Amniotic epithelial cell (primary cell): ENCODE measurements at regions not wholly inside any gene's neighbourhood (a gene's known extent, or its start where the extent isn't known, plus 50 kb on each side); places are given as distances from the start of the nearest gene placed in this dataset.
"Not testable (repeated sequence)": the region's sequence is repeated elsewhere in the genome, so short reads cannot be mapped to it uniquely, and the experiment has no call there.

Experiments
- DNase-seq: peaks from one replicate; pipeline ENCODE4 v3.0.0-alpha.2; 2010; ENCODE audit warnings: low read depth

GRCh38 chr3:106317141-106318055 lies 448.6 kb upstream of the CBLB start:
- no peak for DNase-seq

DNA sequence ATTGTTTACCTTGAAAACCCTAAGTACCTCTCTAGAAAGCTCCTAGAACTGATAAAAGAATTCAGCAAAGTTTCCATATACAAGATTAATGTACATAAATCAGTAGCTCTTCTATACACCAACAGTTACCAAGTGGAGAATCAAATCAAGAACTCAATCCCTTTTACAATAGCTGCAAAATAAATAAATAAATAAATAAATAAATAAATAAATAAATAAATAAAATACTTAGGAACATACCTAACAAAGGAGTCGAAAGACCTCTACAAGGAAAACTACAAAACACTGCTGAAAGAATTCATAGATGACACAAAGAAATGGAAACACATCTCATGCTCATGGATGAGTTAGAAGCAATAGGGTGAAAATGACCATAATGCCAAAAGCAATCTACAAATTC lies 452.6 kb upstream of the CBLB start:
- DNase-seq = not testable (repeated sequence)

GRCh38 chr3:106323586-106323985 lies 454.8 kb upstream of the CBLB start:
- DNase-seq = peak; percentile 62

- DNase-seq = no peak
Observed at GRCh38 chr3:106326941-106327695, 458.3 kb upstream of the CBLB start.

DNA sequence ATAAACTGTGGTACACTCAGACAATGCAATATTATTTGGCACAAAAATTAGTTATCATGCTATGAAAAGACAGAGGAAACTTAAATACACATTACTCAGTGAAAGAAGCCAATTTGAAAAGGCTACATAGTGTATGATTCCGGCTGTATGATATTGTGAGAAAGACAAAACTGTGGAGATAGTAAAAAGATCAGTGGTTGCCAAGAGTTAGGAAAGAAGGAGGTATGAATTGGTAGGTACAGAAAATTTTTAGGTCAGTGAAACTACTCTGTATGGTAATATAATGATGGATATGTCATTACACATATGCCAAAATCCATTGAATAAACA lies 458.8 kb upstream of the CBLB start:
- DNase-seq = no peak

DNA sequence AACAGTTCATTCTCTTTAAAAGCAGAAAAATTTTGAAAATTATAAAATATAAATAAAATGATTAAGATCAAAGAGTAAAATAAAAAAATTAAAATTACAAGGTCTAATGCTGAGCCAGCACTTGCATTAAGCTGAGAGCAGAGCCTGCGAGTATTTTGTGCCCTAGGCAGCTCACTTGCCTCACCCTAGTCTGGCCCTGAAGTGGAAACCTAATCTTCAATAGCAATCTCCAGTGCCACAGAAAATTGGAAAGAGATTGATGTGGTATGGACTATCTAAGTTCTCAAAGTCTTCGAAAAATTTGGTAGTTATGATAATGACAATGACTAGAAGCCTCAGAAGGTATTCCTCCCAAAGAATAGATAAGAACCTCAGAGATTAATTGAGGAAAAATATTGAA lies 459.4 kb upstream of the CBLB start:
- DNase-seq = no peak

DNA sequence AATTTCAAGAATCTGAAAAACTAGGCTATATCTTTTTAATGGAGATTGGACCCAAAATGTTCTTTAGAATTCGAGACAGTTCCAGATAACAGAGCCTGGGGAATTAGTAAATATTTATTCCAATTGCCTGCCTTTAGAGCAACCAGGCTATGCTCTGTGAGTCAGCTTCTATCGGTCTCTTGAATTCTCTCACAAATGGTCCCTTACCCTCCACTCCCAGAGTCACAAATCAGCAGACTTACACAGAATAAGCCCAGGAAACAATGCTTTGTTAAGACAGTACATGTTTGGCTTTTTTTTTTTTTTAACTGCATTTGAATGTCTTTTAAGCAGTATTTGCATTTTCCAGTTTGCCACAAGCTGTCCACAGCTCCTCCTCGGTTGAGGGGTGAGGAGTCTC lies 460.7 kb upstream of the CBLB start:
- DNase-seq = no peak

- no peak for DNase-seq
Observed at GRCh38 chr3:106331636-106332035, 462.8 kb upstream of the CBLB start.

DNA sequence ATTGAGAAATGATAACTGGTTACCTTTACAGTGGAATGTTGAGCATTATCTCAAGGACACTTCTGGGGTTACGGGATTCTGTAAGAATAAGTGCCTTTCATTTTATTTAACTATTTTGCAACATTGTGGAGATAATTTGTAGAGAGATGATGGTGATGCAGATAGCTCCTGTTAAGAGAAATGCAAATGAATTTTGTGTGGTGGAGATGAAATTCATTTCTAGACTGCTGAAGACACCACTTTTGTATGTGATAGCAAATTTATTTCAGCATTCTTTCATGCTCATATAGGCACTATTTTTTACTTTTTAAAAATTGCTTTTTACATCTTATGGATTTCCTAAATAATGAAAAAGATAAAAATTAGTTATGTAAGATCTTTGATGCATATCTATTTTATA lies 463.3 kb upstream of the CBLB start:
- DNase-seq = no peak

GRCh38 chr3:106332884-106333283 lies 464.1 kb upstream of the CBLB start:
- DNase-seq = no peak

DNA sequence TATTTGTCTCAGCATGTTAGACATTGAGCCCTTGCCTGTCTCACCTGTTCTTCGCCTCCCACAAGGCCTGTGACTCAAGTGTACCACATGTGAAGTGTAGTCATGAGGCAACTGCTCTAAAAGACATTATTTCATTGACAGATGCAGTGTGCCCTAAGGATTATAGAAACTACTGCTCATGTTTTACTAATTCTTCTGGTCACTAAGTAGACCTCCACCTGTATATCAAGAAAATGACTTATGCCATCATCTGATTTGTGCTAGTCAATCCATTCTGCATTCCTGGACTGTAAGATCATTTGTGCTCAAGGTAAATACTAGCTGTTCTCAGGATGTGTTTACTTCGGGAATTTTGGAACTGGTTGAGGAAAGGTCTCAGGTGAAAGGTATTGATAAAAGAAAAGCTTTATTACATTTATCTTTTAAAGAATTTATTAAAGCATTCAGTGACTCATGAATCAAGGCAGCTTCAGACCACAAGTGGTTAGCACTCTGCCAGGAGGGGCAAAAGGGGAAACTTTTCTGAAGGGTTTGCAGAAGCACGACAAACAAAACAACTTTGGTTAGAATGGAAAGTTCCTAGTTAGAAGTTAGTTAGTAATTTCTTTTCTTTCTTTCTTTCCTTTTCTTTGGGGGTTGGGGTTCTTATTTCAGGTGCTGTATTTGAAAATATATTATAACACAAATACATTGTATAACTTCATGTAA lies 465.3 kb upstream of the CBLB start:
- DNase-seq = peak; percentile 74

DNA sequence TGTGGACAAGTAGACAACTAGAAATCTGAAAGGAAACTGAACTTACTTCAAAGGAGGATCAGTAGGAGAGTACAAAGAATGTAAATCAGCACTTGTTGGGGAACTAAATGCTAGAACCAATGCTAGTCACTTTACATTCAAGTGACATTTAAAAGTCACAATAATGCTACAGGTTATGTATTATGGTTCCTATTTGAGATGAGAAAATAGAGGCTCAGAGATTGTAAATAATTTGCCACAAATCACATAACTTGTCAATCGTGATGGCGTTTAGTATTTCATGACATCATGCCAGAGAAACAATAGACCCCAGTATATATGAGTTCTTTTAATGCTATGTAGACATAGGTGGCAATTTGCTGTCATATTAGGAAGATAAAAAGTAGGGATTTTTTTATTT lies 467.8 kb upstream of the CBLB start:
- no peak for DNase-seq

GRCh38 chr3:106337116-106337515 lies 468.3 kb upstream of the CBLB start:
- DNase-seq = no peak

DNA sequence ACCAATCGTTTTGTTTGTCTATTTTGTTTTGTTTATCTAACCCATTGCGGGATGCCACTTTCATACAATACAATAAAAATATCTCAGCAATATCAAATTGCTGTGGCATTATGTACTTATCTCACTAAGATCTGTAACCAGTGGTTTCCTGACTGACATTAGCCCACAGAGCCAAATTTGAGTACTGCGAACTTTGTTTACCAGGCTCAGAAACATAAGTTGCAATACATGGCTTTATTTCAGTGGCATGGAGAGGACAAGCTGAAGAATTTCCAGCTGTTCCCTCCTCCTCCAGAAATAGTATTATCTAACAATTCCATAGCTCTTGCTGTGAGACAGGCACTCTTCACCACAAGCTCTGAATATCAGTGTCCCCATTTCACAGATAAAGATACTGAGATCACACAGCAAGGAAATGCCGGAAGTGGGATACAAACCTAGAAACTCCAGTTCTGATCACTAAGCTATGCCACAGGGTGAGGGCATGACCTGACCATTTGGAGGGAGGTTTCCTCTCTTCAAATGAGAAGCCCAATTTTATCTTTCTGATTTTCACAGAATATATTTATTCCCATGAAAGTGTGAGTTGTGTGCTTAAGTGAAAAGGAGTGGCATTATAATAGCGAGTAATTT lies 469.9 kb upstream of the CBLB start:
- no peak for DNase-seq

- DNase-seq = no peak
Observed at GRCh38 chr3:106339551-106339950, 470.7 kb upstream of the CBLB start.

DNA sequence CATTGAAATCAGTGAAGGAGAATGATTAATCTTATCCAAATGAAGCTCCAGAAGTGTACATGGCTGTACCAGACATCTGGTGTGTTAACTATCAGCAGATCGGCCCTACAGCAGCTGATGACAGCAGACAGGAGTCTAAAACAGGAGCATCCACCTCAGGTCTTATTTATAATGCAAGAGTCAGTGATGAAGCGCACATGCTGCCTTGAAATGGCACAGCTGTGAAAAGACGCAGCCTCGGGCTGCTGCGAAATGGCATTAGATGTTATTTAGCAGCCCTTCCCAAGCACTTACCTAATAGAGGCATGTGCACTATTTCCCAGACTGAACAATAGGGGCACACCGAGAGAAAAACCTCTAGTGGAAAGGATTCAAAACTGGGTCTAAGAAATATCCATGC lies 472.3 kb upstream of the CBLB start:
- DNase-seq = peak; percentile 37

GRCh38 chr3:106341586-106342162 lies 472.9 kb upstream of the CBLB start:
- DNase-seq = no peak

GRCh38 chr3:106342386-106342785 lies 473.6 kb upstream of the CBLB start:
- DNase-seq = no peak

- DNase-seq = peak; percentile 37
Observed at GRCh38 chr3:106343811-106344210, 475.0 kb upstream of the CBLB start.

DNA sequence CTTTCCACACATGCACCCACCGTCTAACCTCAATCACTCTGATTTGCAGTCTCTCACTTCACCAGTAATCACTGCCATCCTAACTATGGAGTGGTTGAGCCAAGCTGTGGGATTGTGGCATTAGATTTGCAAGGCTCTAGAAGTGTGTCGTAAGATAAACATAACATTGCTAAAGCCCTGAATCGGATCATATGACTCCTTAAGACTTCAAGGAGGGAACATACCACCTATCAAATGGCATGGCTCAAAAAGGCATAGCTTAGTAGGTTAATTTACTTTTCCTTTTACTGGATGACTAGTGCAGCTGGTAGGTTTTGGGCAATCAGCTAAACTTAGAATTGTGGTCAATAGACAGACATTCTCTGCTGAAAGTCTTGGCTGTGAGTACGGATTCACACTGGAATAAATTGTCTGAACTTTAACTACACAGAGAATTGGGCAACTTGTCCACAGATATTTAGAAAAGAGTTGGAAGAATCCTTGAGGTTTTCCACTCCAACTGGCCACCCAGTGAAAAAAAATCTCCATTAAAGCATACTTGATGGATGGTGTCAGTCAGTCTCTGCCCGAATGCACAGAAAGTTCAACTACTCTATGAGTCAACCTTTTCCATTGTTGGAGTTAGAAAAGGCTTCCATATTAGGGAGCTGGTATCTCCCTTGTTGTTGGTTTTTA lies 476.7 kb upstream of the CBLB start:
- DNase-seq = peak; percentile 100

DNA sequence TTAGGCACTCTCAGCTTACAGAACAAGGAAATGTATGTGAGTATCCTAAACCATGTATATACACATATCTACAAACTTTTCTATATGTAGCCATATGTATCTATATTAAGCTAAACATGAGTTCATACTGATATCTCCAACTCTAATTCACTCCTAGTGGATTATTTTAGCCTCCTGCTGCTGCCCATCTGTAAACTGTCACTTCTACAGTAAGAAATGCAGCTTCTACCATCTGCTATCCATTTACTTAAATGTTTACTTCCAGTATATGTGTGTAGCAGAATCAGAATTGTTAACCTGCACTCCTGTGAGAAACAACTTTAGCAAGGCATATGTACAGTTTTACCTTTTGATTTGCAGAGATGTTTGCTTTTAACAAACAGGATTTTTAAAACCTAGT lies 478.5 kb upstream of the CBLB start:
- DNase-seq = no peak
